ENCODE measurements at regions not wholly inside any gene's neighbourhood (a gene's known extent, or its start where the extent isn't known, plus 50 kb on each side); places are given as distances from the start of the nearest gene placed in this dataset.

- TF ChIP-seq, protein P1, sequence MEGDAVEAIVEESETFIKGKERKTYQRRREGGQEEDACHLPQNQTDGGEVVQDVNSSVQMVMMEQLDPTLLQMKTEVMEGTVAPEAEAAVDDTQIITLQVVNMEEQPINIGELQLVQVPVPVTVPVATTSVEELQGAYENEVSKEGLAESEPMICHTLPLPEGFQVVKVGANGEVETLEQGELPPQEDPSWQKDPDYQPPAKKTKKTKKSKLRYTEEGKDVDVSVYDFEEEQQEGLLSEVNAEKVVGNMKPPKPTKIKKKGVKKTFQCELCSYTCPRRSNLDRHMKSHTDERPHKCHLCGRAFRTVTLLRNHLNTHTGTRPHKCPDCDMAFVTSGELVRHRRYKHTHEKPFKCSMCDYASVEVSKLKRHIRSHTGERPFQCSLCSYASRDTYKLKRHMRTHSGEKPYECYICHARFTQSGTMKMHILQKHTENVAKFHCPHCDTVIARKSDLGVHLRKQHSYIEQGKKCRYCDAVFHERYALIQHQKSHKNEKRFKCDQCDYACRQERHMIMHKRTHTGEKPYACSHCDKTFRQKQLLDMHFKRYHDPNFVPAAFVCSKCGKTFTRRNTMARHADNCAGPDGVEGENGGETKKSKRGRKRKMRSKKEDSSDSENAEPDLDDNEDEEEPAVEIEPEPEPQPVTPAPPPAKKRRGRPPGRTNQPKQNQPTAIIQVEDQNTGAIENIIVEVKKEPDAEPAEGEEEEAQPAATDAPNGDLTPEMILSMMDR (IDR thresholded peaks at IDR 0.05): no peak
- TF ChIP-seq ZNF416 (CRISPR knock-in tag; IDR thresholded peaks at IDR 0.05) (no peak), OVOL2 (CRISPR knock-in tag; IDR thresholded peaks at IDR 0.05; ENCODE audit: borderline replicate concordance) (no peak), NFE2L1 (CRISPR knock-in tag; IDR thresholded peaks at IDR 0.05) (no peak), PRRX2 (CRISPR knock-in tag; IDR thresholded peaks at IDR 0.05) (no peak), ELF4 (CRISPR knock-in tag; IDR thresholded peaks at IDR 0.05; ENCODE audit: low read depth) (no peak), NFYB (CRISPR knock-in tag; conservative IDR thresholded peaks at IDR 0.05; ENCODE audit: low read depth) (no peak), ATF1 (CRISPR knock-in tag; IDR thresholded peaks at IDR 0.05) (no peak), TCF7 (CRISPR knock-in tag; IDR thresholded peaks at IDR 0.05; ENCODE audit: low read depth) (no peak), JAZF1 (CRISPR knock-in tag; IDR thresholded peaks at IDR 0.05) (no peak), SMAD3 (CRISPR knock-in tag; IDR thresholded peaks at IDR 0.05; ENCODE audit: borderline replicate concordance) (no peak)
- TF ChIP-seq, protein P2, sequence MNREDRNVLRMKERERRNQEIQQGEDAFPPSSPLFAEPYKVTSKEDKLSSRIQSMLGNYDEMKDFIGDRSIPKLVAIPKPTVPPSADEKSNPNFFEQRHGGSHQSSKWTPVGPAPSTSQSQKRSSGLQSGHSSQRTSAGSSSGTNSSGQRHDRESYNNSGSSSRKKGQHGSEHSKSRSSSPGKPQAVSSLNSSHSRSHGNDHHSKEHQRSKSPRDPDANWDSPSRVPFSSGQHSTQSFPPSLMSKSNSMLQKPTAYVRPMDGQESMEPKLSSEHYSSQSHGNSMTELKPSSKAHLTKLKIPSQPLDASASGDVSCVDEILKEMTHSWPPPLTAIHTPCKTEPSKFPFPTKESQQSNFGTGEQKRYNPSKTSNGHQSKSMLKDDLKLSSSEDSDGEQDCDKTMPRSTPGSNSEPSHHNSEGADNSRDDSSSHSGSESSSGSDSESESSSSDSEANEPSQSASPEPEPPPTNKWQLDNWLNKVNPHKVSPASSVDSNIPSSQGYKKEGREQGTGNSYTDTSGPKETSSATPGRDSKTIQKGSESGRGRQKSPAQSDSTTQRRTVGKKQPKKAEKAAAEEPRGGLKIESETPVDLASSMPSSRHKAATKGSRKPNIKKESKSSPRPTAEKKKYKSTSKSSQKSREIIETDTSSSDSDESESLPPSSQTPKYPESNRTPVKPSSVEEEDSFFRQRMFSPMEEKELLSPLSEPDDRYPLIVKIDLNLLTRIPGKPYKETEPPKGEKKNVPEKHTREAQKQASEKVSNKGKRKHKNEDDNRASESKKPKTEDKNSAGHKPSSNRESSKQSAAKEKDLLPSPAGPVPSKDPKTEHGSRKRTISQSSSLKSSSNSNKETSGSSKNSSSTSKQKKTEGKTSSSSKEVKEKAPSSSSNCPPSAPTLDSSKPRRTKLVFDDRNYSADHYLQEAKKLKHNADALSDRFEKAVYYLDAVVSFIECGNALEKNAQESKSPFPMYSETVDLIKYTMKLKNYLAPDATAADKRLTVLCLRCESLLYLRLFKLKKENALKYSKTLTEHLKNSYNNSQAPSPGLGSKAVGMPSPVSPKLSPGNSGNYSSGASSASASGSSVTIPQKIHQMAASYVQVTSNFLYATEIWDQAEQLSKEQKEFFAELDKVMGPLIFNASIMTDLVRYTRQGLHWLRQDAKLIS (CRISPR knock-in tag; IDR thresholded peaks at IDR 0.05; ENCODE audit: borderline replicate concordance): no peak
- TF ChIP-seq, protein P3, sequence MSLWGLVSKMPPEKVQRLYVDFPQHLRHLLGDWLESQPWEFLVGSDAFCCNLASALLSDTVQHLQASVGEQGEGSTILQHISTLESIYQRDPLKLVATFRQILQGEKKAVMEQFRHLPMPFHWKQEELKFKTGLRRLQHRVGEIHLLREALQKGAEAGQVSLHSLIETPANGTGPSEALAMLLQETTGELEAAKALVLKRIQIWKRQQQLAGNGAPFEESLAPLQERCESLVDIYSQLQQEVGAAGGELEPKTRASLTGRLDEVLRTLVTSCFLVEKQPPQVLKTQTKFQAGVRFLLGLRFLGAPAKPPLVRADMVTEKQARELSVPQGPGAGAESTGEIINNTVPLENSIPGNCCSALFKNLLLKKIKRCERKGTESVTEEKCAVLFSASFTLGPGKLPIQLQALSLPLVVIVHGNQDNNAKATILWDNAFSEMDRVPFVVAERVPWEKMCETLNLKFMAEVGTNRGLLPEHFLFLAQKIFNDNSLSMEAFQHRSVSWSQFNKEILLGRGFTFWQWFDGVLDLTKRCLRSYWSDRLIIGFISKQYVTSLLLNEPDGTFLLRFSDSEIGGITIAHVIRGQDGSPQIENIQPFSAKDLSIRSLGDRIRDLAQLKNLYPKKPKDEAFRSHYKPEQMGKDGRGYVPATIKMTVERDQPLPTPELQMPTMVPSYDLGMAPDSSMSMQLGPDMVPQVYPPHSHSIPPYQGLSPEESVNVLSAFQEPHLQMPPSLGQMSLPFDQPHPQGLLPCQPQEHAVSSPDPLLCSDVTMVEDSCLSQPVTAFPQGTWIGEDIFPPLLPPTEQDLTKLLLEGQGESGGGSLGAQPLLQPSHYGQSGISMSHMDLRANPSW (CRISPR knock-in tag; conservative IDR thresholded peaks at IDR 0.05; ENCODE audit: low read depth): no peak
These were observed 183.4 kb downstream of the ANKRD50 start for GRCh38 chr4:124529131-124529530.

Data from WTC11 (cell line).